PC-3 (cell line): ENCODE measurements at regions not wholly inside any gene's neighbourhood (a gene's known extent, or its start where the extent isn't known, plus 50 kb on each side); places are given as distances from the start of the nearest gene placed in this dataset.

Source experiments
- ATAC-seq: fragments of 200-7000 bp; cut with Tn5 transposase; 2 replicates; pipeline ENCODE4 v1.9.1; 2020; ENCODE audit warnings: mild to moderate bottlenecking, moderate library complexity
- BruUV-seq: library from RNA; stranded (reverse); fragments of 400-500 nt; replicated peaks from 2 replicates; lab custom pipeline; 2021; lab: Mats Ljungman, UMichigan
- CTCF ChIA-PET: fragments of 300-600 bp; sonication (Branson Sonifier 250); formaldehyde crosslinking; loops from one replicate; lab custom pipeline; 2022; ENCODE audit warnings: antibody characterized with exemption; lab: Charles Lee
- POLR2A ChIA-PET: fragments of 300-600 bp; sonication (Branson Sonifier 250); formaldehyde crosslinking; loops from one replicate; lab custom pipeline; 2022; ENCODE audit warnings: antibody characterized with exemption; ENCODE audit not compliant: unreplicated experiment; lab: Charles Lee
- DNase-seq: peaks from one replicate; pipeline ENCODE4 v3.0.0-alpha.2; 2015
- H2AFZ ChIP-seq: fragments of 300-600 bp; sonication (generic); 2 replicates; pipeline ENCODE4 v1.6.0; 2016; ENCODE audit warnings: antibody characterized with exemption, low read length
- H3F3A ChIP-seq: fragments of 300-600 bp; sonication (generic); one replicate; pipeline ENCODE4 v1.6.0; 2017; ENCODE audit warnings: antibody characterized with exemption, low read length, control low read depth, mild to moderate bottlenecking; ENCODE audit not compliant: unreplicated experiment
- H3K27ac ChIP-seq: fragments of 300-600 bp; sonication (generic); 2 replicates; pipeline ENCODE4 v1.5.1; 2016; ENCODE audit warnings: mild to moderate bottlenecking, low read length
- H3K27me3 ChIP-seq: fragments of 300-600 bp; sonication (generic); 2 replicates; pipeline ENCODE4 v1.6.1; 2016; ENCODE audit warnings: low read length, mixed read lengths
- H3K36me3 ChIP-seq: fragments of 300-600 bp; sonication (generic); 2 replicates; pipeline ENCODE4 v1.6.1; 2016; ENCODE audit warnings: low read depth, mixed run types, low read length, mixed read lengths
- H3K4me1 ChIP-seq: fragments of 300-600 bp; sonication (generic); 2 replicates; pipeline ENCODE4 v1.5.1; 2016; ENCODE audit warnings: low read length; ENCODE audit not compliant: insufficient read depth
- H3K4me2 ChIP-seq: fragments of 300-600 bp; sonication (generic); 2 replicates; pipeline ENCODE4 v1.6.0; 2016; ENCODE audit warnings: low read length
- H3K4me3 ChIP-seq: fragments of 300-600 bp; sonication (generic); 2 replicates; pipeline ENCODE4 v1.5.1; 2016; ENCODE audit warnings: mild to moderate bottlenecking, low read length, mixed read lengths
- H3K79me2 ChIP-seq: fragments of 300-600 bp; sonication (generic); 2 replicates; pipeline ENCODE4 v1.6.1; 2017; ENCODE audit warnings: low read length, mixed read lengths
- H3K9ac ChIP-seq: fragments of 300-600 bp; sonication (generic); 2 replicates; pipeline ENCODE4 v1.6.0; 2016; ENCODE audit warnings: mild to moderate bottlenecking, low read length
- H3K9me2 ChIP-seq: fragments of 300-600 bp; sonication (generic); replicated peaks from 2 replicates; pipeline ENCODE4 v1.6.1; 2016; ENCODE audit warnings: mixed run types, low read length, mixed read lengths
- H3K9me3 ChIP-seq: fragments of 300-600 bp; sonication (generic); 2 replicates; pipeline ENCODE4 v1.6.1; 2016; ENCODE audit warnings: low read length, mixed read lengths
- H4K20me1 ChIP-seq: fragments of 300-600 bp; sonication (generic); 2 replicates; pipeline ENCODE4 v1.6.1; 2016; ENCODE audit warnings: low read length, mixed read lengths
- EZH2 ChIP-seq: fragments of 300-600 bp; sonication (generic); IDR thresholded peaks from one replicate; pipeline ENCODE4 v1.6.1; 2017; ENCODE audit warnings: antibody characterized with exemption, mild to moderate bottlenecking, low read length; ENCODE audit not compliant: unreplicated experiment
- EZH2phosphoT487 ChIP-seq: fragments of 300-600 bp; sonication (generic); IDR thresholded peaks from 2 replicates; pipeline ENCODE4 v1.6.1; 2018; ENCODE audit warnings: mild to moderate bottlenecking, antibody characterized with exemption, low read length, borderline replicate concordance
- intact Hi-C: fragments of 100-400 bp; cut with micrococcal nuclease; formaldehyde crosslinking; loops from 2 replicates; pipeline ENCODE4 v1.9.0; 2023
- TF ChIP-seq, protein P1 (sequence below): fragments of 300-600 bp; sonication (generic); conservative IDR thresholded peaks from 2 replicates; pipeline ENCODE4 v1.5.1; 2017; ENCODE audit warnings: antibody characterized with exemption, low read depth, mild to moderate bottlenecking, low read length

DNA sequence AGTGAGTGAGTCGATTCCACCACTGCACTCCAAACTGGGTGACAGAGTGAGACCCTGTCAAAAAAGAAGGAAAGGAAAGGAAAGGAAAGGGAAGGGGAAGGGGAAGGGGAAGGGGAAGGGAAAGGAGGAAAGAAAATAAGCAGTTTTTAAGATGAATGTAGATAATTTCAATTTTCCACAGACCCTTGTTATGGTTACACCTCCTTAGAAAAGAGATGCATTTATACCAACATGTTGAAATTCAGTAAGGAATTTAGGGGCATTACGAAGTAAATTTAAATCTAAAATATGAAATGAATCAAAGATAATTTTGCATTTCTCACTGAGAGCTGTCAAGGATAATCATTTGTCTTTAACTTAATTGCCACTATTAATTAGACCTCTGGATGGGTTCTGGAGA lies 146.5 kb upstream of the TMC3 start:
- DNase-seq (no peak), ATAC-seq (no peak)
- no peaks in the 10 kb centered on the region for H3K9me2 ChIP-seq
- no peaks in the 10 kb centered on the region for H4K20me1 ChIP-seq
- intact Hi-C loops, result no loop called here
- no peaks in the 10 kb centered on the region for H3K79me2 ChIP-seq
- no peaks in the 10 kb centered on the region for H3F3A ChIP-seq
- no peak overlapping the region for H3K9ac ChIP-seq
- no TSS peak for BruUV-seq
- ChIA-PET CTCF (no interaction called here), POLR2A (no interaction called here)
- H3K4me1 ChIP-seq, result no peaks in the 10 kb centered on the region
- H3K4me3 ChIP-seq, result no peak overlapping the region
- H3K9me3 ChIP-seq, result no peaks in the 10 kb centered on the region
- TF ChIP-seq EZH2phosphoT487 (no peak), EZH2 (no peak)
- TF ChIP-seq, protein P1, sequence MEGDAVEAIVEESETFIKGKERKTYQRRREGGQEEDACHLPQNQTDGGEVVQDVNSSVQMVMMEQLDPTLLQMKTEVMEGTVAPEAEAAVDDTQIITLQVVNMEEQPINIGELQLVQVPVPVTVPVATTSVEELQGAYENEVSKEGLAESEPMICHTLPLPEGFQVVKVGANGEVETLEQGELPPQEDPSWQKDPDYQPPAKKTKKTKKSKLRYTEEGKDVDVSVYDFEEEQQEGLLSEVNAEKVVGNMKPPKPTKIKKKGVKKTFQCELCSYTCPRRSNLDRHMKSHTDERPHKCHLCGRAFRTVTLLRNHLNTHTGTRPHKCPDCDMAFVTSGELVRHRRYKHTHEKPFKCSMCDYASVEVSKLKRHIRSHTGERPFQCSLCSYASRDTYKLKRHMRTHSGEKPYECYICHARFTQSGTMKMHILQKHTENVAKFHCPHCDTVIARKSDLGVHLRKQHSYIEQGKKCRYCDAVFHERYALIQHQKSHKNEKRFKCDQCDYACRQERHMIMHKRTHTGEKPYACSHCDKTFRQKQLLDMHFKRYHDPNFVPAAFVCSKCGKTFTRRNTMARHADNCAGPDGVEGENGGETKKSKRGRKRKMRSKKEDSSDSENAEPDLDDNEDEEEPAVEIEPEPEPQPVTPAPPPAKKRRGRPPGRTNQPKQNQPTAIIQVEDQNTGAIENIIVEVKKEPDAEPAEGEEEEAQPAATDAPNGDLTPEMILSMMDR, result no peak
- H3K27me3 ChIP-seq, result peaks cover 37% of the 10 kb centered on the region
- H3K36me3 ChIP-seq, result no peaks in the 10 kb centered on the region
- no peak overlapping the region for H3K27ac ChIP-seq
- H3K4me2 ChIP-seq, result no peak overlapping the region
- H2AFZ ChIP-seq, result no peak overlapping the region

DNA sequence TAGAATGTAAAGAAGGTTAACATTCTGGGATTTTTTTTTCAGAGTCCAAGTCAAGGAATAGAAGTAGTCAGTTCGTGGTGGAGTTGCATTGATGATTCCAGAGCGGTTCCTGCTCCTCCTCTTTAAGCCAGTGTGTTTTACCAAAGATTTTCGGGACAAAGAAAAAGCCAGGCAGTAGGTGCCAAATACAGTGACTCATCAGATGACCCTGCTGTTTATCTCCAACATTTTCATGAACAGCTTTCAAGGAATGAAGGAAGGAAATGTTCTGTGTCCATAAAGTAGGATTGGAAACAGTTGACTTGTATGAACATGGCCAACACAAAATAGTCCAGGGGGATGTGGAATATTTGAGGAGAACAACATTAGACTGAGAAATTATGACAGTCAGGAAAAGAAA lies 142.4 kb upstream of the TMC3 start:
- DNase-seq (peak; percentile 7), ATAC-seq (no peak)
- no peaks in the 10 kb centered on the region for H4K20me1 ChIP-seq
- no peak overlapping the region for H3K4me2 ChIP-seq
- intact Hi-C loops, result no loop called here
- H3K36me3 ChIP-seq, result no peaks in the 10 kb centered on the region
- no peak for TF ChIP-seq EZH2
- H2AFZ ChIP-seq, result no peak overlapping the region
- CTCF ChIA-PET, result no interaction called here
- H3K9me3 ChIP-seq, result no peaks in the 10 kb centered on the region
- H3K27me3 ChIP-seq, result peaks cover 24% of the 10 kb centered on the region
- no peak overlapping the region for H3K9ac ChIP-seq
- BruUV-seq, result no TSS peak
- H3K79me2 ChIP-seq, result no peaks in the 10 kb centered on the region
- no peaks in the 10 kb centered on the region for H3K4me1 ChIP-seq
- POLR2A ChIA-PET, result interaction anchor here (0.7 kb wide), 1 partner anchor 1582 kb away, joined by 6 read pairs; no protein-coding TSS in a partner anchor
- H3K27ac ChIP-seq, result no peak overlapping the region
- H3K9me2 ChIP-seq, result no peaks in the 10 kb centered on the region
- H3K4me3 ChIP-seq, result no peak overlapping the region
- no peaks in the 10 kb centered on the region for H3F3A ChIP-seq

DNA sequence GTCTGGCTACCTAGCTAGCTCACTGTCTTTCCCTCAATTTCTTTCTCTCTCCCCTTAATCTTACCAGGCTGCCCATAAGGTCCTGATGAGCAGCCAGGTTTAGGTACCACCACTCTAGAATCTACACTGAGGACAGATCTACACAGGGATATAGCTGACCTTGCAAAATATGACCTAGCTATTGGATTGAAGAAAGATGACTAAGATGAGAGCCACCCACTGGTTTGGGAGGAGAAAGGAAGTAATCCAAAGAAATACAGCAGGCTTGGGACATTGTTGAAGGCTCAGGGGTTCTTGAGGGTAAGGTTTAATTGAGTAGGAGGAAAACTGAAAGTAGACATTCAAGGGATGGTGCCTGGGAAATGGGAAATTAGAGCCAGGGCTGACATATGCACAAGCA lies 142.0 kb upstream of the TMC3 start:
- Histone ChIP-seq H3F3A (no peaks in the 10 kb centered on the region), H3K9me3 (no peaks in the 10 kb centered on the region), H4K20me1 (no peaks in the 10 kb centered on the region), H3K9ac (no peak overlapping the region), H3K36me3 (no peaks in the 10 kb centered on the region), H2AFZ (no peak overlapping the region), H3K27ac (no peak overlapping the region), H3K9me2 (no peaks in the 10 kb centered on the region), H3K4me3 (no peak overlapping the region), H3K79me2 (no peaks in the 10 kb centered on the region), H3K27me3 (peaks cover 21% of the 10 kb centered on the region), H3K4me2 (no peak overlapping the region), H3K4me1 (no peaks in the 10 kb centered on the region)
- no peak for ATAC-seq
- intact Hi-C loops, result no loop called here
- BruUV-seq, result no TSS peak
- CTCF ChIA-PET, result no interaction called here
- no peak for DNase-seq
- TF ChIP-seq EZH2, result no peak
- TF ChIP-seq EZH2phosphoT487, result no peak
- TF ChIP-seq, protein P1, result no peak
- POLR2A ChIA-PET, result no interaction called here
